HL-60 (cell line): ENCODE measurements at regions not wholly inside any gene's neighbourhood (a gene's known extent, or its start where the extent isn't known, plus 50 kb on each side); places are given as distances from the start of the nearest gene placed in this dataset.

Source experiments
- GABPA ChIP-seq: IDR thresholded peaks from 2 replicates; pipeline ENCODE4 v1.6.1; 2012; ENCODE audit warnings: low read depth
- POLR2AphosphoS5 ChIP-seq: IDR thresholded peaks from 2 replicates; pipeline ENCODE4 v1.6.1; 2012; ENCODE audit warnings: low read depth
- SPI1 ChIP-seq: IDR thresholded peaks from 2 replicates; pipeline ENCODE4 v1.6.1; 2012; ENCODE audit warnings: low read depth, mild to moderate bottlenecking, borderline replicate concordance
- TF ChIP-seq, protein P1 (sequence below): IDR thresholded peaks from one replicate; pipeline ENCODE4 v1.5.1; 2011; ENCODE audit warnings: low read length, control low read depth, inconsistent platforms; ENCODE audit not compliant: insufficient read depth
- TF ChIP-seq, protein P2 (sequence below): IDR thresholded peaks from 2 replicates; pipeline ENCODE4 v1.6.1; 2012; ENCODE audit warnings: low read depth; ENCODE audit not compliant: insufficient replicate concordance

DNA sequence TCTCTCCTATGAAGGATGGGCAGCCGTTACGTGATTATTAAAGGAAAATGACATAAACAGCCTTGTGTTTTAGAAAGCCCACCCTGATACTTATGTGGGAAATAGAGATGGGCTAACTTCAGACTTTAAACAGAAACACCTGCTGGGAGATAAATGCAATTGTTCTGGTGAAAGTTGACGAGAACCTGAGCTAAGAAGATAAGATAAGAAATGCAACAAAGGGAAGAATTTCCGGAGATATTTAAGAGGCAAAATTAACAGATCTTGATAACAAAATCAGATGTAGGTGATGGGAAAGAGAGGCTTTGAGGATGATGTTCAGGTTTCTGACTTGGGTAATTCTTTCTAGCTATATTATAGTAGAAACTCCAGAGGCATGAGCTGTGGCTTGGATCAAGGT, 102.7 kb upstream of the SLC7A11 start:
- no peak for TF ChIP-seq SPI1
- TF ChIP-seq, protein P1, sequence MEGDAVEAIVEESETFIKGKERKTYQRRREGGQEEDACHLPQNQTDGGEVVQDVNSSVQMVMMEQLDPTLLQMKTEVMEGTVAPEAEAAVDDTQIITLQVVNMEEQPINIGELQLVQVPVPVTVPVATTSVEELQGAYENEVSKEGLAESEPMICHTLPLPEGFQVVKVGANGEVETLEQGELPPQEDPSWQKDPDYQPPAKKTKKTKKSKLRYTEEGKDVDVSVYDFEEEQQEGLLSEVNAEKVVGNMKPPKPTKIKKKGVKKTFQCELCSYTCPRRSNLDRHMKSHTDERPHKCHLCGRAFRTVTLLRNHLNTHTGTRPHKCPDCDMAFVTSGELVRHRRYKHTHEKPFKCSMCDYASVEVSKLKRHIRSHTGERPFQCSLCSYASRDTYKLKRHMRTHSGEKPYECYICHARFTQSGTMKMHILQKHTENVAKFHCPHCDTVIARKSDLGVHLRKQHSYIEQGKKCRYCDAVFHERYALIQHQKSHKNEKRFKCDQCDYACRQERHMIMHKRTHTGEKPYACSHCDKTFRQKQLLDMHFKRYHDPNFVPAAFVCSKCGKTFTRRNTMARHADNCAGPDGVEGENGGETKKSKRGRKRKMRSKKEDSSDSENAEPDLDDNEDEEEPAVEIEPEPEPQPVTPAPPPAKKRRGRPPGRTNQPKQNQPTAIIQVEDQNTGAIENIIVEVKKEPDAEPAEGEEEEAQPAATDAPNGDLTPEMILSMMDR: no peak
- TF ChIP-seq POLR2AphosphoS5: no peak
- TF ChIP-seq, protein P2, sequence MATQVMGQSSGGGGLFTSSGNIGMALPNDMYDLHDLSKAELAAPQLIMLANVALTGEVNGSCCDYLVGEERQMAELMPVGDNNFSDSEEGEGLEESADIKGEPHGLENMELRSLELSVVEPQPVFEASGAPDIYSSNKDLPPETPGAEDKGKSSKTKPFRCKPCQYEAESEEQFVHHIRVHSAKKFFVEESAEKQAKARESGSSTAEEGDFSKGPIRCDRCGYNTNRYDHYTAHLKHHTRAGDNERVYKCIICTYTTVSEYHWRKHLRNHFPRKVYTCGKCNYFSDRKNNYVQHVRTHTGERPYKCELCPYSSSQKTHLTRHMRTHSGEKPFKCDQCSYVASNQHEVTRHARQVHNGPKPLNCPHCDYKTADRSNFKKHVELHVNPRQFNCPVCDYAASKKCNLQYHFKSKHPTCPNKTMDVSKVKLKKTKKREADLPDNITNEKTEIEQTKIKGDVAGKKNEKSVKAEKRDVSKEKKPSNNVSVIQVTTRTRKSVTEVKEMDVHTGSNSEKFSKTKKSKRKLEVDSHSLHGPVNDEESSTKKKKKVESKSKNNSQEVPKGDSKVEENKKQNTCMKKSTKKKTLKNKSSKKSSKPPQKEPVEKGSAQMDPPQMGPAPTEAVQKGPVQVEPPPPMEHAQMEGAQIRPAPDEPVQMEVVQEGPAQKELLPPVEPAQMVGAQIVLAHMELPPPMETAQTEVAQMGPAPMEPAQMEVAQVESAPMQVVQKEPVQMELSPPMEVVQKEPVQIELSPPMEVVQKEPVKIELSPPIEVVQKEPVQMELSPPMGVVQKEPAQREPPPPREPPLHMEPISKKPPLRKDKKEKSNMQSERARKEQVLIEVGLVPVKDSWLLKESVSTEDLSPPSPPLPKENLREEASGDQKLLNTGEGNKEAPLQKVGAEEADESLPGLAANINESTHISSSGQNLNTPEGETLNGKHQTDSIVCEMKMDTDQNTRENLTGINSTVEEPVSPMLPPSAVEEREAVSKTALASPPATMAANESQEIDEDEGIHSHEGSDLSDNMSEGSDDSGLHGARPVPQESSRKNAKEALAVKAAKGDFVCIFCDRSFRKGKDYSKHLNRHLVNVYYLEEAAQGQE: no peak
- TF ChIP-seq GABPA: no peak
